ENCODE measurements at regions not wholly inside any gene's neighbourhood (a gene's known extent, or its start where the extent isn't known, plus 50 kb on each side); places are given as distances from the start of the nearest gene placed in this dataset.

- H3K9me3 ChIP-seq (ENCODE audit: low read length): 0 out of 2 replicates have a peak, but pooled peaks cover 7% of the 10 kb centered on the region
- no peaks in the 10 kb centered on the region for H3K79me2 ChIP-seq (ENCODE audit: insufficient read depth, low read depth, low read length)
- ChIA-PET POLR2A (no interaction called here), CTCF (ENCODE audit: unreplicated experiment) (no interaction called here)
- H3K4me1 ChIP-seq (ENCODE audit: insufficient read depth, low read length, poor library complexity, severe bottlenecking): no peaks in the 10 kb centered on the region
- intact Hi-C loops (cut with micrococcal nuclease; ENCODE audit: unreplicated experiment): no loop called here
- no peak overlapping the region for H3K27ac ChIP-seq (ENCODE audit: low read depth, low read length, poor library complexity, severe bottlenecking)
- no peaks in the 10 kb centered on the region for H3K9me2 ChIP-seq (ENCODE audit: insufficient read depth, low read length)
- BruUV-seq (replicated peaks): no TSS peak
- no peak for DNase-seq (ENCODE audit: low spot score)
- no peak overlapping the region for H3K4me2 ChIP-seq (ENCODE audit: low read length)
- no peak for TF ChIP-seq EZH2phosphoT487 (IDR thresholded peaks at IDR 0.05; ENCODE audit: borderline replicate concordance, low read depth, low read length)
- TF ChIP-seq, protein P1, sequence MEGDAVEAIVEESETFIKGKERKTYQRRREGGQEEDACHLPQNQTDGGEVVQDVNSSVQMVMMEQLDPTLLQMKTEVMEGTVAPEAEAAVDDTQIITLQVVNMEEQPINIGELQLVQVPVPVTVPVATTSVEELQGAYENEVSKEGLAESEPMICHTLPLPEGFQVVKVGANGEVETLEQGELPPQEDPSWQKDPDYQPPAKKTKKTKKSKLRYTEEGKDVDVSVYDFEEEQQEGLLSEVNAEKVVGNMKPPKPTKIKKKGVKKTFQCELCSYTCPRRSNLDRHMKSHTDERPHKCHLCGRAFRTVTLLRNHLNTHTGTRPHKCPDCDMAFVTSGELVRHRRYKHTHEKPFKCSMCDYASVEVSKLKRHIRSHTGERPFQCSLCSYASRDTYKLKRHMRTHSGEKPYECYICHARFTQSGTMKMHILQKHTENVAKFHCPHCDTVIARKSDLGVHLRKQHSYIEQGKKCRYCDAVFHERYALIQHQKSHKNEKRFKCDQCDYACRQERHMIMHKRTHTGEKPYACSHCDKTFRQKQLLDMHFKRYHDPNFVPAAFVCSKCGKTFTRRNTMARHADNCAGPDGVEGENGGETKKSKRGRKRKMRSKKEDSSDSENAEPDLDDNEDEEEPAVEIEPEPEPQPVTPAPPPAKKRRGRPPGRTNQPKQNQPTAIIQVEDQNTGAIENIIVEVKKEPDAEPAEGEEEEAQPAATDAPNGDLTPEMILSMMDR (conservative IDR thresholded peaks at IDR 0.05; ENCODE audit: low read length): no peak
- H3K36me3 ChIP-seq (ENCODE audit: insufficient read depth, low read length): no peaks in the 10 kb centered on the region
- H4K20me1 ChIP-seq (ENCODE audit: insufficient read depth, low read length): no peaks in the 10 kb centered on the region
- no peak overlapping the region for H2AFZ ChIP-seq (ENCODE audit: low read length)
- no peak overlapping the region for H3K4me3 ChIP-seq (ENCODE audit: low read depth, low read length, poor library complexity, severe bottlenecking)
Observed at GRCh38 chr4:176999935-177000543, 207.3 kb upstream of the VEGFC start.

- no peaks in the 10 kb centered on the region for H3K9me2 ChIP-seq (ENCODE audit: insufficient read depth, low read length)
- POLR2A ChIA-PET: interaction anchor here (0.6 to 1.0 kb wide), 3 partner anchors 15 to 1014 kb away, joined by 3 to 4 read pairs (median 3); no protein-coding TSS in a partner anchor
- no peak overlapping the region for H3K4me2 ChIP-seq (ENCODE audit: low read length)
- H2AFZ ChIP-seq (ENCODE audit: low read length): no peak overlapping the region
- intact Hi-C loops (cut with micrococcal nuclease; ENCODE audit: unreplicated experiment): no loop called here
- no peak overlapping the region for H3K27ac ChIP-seq (ENCODE audit: low read depth, low read length, poor library complexity, severe bottlenecking)
- TF ChIP-seq, protein P1 (conservative IDR thresholded peaks at IDR 0.05; ENCODE audit: low read length): no peak
- no peak for TF ChIP-seq EZH2phosphoT487 (IDR thresholded peaks at IDR 0.05; ENCODE audit: borderline replicate concordance, low read depth, low read length)
- no peak overlapping the region for H3K4me3 ChIP-seq (ENCODE audit: low read depth, low read length, poor library complexity, severe bottlenecking)
- CTCF ChIA-PET (ENCODE audit: unreplicated experiment): no interaction called here
- 0 out of 2 replicates have a peak, but pooled peaks cover 7% of the 10 kb centered on the region for H3K9me3 ChIP-seq (ENCODE audit: low read length)
- H3K79me2 ChIP-seq (ENCODE audit: insufficient read depth, low read depth, low read length): no peaks in the 10 kb centered on the region
- H3K36me3 ChIP-seq (ENCODE audit: insufficient read depth, low read length): no peaks in the 10 kb centered on the region
- no peaks in the 10 kb centered on the region for H3K4me1 ChIP-seq (ENCODE audit: insufficient read depth, low read length, poor library complexity, severe bottlenecking)
- DNase-seq (ENCODE audit: low spot score): no peak
- no peaks in the 10 kb centered on the region for H4K20me1 ChIP-seq (ENCODE audit: insufficient read depth, low read length)
- no TSS peak for BruUV-seq (replicated peaks)
Observed at GRCh38 chr4:177001271-177002175, 208.8 kb upstream of the VEGFC start.
